AG09319 (cell line): ENCODE measurements at regions not wholly inside any gene's neighbourhood (a gene's known extent, or its start where the extent isn't known, plus 50 kb on each side); places are given as distances from the start of the nearest gene placed in this dataset.
"Not testable (repeated sequence)": the region's sequence is repeated elsewhere in the genome, so short reads cannot be mapped to it uniquely, and the experiment has no call there.

Experiments used
- DNase-seq: peaks from one replicate; pipeline ENCODE4 v3.0.0-alpha.2; 2010; ENCODE audit warnings: low read depth; ENCODE audit errors: extremely low read depth
- TF ChIP-seq, protein P1 (sequence below): IDR thresholded peaks from 2 replicates; pipeline ENCODE4 v1.5.1; 2011; ENCODE audit warnings: low read depth, mild to moderate bottlenecking, inconsistent platforms, low read length, moderate library complexity

DNA sequence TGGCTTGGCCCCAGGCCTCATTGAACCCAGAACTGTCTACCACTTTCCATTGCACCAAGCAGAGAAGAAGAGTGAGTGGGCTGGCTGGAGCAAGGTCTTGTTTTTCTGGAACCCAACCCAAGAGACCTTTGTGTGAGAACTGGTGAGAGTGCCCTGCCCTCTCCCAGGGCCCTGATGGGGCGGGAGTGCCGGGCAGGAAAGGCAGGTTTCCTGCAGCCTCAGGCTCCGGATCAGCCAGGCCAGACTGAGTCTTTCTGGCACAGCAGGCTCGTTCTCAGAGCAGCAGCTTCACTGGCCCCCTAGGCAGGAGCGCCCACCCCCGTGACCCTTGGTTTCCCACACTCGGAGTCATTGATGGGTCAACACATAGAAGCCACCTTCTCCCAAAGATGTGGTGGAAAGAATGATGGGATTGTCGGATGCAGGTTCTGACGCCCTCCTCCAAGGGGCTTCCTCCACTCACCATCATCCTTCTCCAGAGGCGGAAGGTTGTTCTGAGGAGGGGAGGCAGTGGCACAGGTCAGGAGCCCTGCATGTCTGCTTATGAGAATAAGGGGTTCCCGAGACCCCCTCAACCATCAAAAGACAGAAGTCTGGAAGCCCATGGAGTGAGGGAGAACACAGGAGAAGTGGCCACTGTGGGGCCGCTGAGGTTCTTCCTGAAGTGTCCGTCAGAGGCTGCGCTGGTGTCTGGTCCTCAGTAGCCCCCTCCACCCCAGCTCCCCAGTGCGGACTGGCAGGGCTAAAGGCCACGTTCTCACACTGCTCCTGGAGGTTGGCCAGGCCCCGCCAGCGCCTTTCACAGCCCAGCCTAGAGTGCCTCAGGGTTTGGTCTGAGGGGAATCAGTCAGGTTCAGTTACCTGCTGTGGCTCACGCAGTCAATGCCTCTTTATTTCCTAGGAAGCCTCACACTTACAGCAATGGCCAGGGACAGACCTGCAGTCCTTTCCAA, 62.8 kb upstream of the LAPTM4A start:
- DNase-seq, result no peak
- TF ChIP-seq, protein P1, sequence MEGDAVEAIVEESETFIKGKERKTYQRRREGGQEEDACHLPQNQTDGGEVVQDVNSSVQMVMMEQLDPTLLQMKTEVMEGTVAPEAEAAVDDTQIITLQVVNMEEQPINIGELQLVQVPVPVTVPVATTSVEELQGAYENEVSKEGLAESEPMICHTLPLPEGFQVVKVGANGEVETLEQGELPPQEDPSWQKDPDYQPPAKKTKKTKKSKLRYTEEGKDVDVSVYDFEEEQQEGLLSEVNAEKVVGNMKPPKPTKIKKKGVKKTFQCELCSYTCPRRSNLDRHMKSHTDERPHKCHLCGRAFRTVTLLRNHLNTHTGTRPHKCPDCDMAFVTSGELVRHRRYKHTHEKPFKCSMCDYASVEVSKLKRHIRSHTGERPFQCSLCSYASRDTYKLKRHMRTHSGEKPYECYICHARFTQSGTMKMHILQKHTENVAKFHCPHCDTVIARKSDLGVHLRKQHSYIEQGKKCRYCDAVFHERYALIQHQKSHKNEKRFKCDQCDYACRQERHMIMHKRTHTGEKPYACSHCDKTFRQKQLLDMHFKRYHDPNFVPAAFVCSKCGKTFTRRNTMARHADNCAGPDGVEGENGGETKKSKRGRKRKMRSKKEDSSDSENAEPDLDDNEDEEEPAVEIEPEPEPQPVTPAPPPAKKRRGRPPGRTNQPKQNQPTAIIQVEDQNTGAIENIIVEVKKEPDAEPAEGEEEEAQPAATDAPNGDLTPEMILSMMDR, result no peak

DNA sequence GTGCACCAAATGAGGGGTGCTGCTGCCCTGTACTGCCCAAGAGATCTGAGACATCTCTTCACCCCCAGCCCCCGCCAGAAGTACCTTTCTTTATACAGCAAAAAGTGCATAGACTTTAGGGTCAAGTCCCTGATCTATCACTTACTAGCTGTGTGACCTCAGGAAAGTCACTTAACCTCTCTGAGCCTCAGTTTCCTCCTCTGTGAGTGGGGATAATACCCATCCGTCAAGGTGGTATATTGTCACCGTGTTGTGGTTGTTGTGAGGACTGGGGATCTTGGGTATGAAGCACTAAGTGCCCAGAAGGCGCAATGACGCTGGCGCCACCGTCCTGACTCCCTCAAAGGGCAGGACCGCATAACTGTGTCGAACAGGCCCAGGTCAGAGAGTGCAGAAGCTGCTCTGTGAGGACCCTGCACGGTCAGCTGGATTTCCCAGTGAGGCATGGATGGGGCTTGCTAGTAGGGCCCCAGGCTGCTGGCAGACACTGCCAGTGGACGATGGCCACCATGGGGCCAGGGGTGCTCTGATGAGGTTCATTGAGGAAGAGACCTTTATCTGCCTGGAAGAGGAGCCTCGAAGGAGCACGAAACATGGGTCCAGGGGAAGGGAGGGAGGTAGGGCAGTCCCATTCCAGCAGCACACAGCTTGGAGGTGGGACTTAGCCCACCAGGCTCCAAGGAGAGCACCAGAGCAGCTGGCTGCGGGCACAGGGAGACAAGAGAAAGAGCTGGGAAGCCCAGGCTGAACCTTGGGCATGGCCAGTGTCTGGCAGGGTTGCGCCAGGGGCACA, 61.8 kb upstream of the LAPTM4A start:
- TF ChIP-seq, protein P1, result no peak

DNA sequence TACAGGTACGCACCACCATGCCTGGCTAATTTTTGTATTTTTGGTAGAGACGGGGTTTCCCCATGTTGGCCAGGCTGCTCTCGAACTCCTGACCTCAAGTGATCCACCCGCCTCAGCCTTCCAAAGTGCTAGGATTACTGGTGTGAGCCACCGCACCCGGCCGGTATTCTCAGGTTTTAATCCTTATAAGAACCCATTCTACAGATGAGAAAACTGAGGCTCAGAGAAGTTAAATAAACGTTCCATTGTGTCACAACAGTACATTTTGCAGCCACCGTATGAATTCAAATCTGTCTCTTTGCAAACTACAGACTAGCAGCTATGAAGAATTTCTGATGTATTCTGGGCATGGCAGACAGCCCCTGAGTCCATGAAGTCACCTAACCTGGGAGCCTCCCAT, 60.9 kb upstream of the LAPTM4A start:
- not testable (repeated sequence) for DNase-seq

More for the DNA sequence above, 61.8 kb upstream of the LAPTM4A start:
- DNase-seq, result no peak

DNA sequence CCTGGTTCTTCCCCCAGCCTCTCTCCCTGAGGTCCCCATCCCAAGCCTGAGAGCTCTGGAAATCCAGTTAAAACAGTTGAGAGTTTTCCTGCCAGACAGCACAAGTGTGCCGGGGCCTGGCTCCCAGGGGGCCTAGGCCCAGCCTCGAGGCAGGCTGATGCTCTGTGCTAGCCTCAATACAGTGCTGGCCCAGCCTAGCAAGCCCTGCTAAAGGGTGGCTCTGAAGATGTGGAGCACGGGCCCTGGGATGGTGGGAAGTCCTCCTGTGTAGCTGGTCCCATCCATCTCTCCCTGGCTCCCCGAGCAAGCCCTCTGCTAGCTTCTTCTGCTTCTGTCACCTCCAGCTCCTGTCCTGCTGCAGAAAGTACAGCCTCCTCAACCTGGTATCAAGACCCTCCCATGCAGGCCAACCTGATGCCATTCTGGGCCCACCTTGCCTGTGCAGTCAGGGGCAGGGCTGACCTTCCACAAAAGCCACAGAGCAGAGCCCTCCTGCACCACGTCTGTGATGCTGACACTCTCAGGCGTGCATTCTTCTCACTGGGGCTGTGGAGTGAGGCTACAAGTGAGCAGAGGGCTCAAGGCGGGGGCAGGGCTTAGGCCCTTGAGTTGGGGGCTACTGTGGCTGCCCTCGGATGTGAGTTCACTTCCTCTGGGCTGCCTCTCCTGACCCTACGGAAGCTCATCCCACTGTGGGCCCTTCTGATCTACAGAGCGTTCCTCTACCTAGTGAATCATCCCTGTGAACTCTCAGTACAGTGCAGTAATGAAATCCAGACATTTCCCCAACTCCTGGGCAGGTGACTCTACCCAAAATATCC, 60.1 kb upstream of the LAPTM4A start:
- DNase-seq, result no peak
- TF ChIP-seq, protein P1, result no peak

DNA sequence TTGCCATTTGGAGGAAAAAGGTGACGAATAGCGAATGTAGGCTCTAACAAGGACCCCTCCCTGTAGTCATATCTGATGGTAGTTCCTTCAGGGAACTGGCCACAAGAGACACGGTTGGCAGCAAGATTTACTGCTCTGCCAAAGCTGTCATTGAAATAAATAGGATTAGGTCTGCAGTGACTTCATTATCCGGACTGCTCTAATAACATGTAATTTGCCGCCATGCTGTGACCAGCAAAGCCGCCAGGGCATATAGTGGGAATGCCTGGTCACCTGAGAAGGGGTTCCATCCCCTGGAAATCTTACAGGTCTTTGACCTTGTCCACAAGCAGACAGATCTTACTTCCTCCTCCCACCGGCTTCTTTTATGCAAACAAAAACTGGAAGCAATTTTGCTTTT, 59.4 kb upstream of the LAPTM4A start:
- no peak for DNase-seq
- TF ChIP-seq, protein P1, result no peak

DNA sequence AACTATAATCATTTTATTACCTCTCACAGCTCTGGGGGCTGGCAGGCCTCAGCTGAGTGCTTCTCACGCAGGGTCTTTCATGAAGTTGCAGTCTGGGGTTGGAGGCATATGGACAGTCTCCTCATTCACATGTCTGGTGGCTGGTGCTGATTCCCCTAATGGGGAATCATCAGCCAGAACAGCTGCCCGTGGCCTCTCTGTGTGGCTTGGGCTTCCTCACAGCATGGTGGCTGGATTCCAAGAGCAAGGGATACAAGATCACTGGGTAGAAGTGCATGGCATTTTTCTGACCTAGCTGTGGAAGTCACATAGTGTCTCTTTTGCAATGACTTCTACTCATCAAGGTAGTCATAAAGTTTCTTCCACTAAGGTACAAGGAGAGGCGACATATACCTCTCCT, 59.0 kb upstream of the LAPTM4A start:
- TF ChIP-seq, protein P1, result no peak
- no peak for DNase-seq

DNA sequence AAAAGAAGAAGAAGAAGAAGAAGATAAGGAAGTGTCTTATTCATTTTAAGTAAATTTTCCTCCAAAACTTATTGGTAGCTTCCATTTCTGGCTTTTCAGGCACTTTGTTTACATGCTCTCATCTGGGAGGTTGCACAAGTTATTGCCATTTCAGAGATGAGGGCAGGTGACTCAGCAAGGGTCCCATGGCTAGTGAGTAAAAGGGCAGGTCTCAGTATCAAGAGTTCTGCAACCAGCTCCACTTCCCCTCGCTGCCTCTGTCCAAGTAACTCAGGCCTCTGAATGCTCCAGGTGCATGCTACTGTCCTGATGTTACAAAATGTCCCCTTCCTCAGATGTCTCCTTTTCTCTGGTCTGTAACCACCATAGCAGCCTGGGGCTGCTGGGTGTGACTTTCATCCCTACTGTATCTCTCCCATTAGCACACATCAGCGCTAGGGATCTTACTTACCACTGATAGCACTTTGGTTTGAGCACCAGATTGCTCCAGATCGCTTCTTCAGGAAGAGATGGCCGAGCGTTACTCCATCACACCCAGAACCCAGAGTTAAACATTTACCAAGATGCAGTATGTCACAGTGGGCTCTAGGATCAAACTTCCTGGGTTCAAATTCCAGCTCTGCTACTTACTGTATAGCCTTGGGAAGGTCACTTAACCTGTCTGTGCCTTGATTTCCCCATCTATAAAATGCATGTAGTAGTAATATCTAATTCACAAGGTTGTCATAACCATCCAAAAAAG, 57.4 kb upstream of the LAPTM4A start:
- DNase-seq, result no peak
- TF ChIP-seq, protein P1, result no peak
